ENCODE measurements at regions not wholly inside any gene's neighbourhood (a gene's known extent, or its start where the extent isn't known, plus 50 kb on each side); places are given as distances from the start of the nearest gene placed in this dataset.

DNA sequence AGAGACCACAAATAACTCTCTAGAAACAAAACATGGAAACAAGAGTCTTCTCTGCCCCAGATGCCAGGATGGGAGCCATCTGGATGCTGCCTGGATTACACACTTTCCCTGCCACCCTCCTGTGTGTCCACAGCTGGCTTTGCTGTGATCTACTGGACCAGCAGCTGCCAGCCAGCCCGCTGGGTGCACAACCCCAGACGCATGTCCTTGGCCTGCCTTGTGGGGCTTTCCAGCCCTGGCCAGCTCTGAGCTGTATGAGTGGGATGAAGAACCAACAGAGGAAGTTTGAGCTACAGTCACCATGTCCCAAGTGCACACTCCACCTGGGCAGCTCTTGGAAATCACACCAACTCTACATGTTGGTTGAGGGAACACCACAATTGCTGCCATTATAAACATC lies 57.0 kb upstream of the TNRC6C start:
- H3K9me3 ChIP-seq = no peaks in the 10 kb centered on the region
- WGBS, 2 donors (ENCODE audit: low coverage in 1 of 2) = 88% methylated on average over 2 of the region's 2 CpGs; no CpG with 5 or more reads in 1 of the 2 donors
- no peak for DNase-seq
- intact Hi-C loops (cut with DNase I; ENCODE audit: low total_unique reads) (no loop called here), in situ Hi-C loops (cut with MboI; ENCODE audit: low pct_ligation_motif_present in 1 of 4, low pct_unique_long_range_greater_than_20kb in 1 of 4, low sequenced_read_pairs in 3 of 4) (no loop called here)
- H3K27me3 ChIP-seq = peaks cover 17% of the 10 kb centered on the region
- H3K4me3 ChIP-seq = no peak overlapping the region
- H3K4me1 ChIP-seq = no peaks in the 10 kb centered on the region
- TF ChIP-seq, protein P1, sequence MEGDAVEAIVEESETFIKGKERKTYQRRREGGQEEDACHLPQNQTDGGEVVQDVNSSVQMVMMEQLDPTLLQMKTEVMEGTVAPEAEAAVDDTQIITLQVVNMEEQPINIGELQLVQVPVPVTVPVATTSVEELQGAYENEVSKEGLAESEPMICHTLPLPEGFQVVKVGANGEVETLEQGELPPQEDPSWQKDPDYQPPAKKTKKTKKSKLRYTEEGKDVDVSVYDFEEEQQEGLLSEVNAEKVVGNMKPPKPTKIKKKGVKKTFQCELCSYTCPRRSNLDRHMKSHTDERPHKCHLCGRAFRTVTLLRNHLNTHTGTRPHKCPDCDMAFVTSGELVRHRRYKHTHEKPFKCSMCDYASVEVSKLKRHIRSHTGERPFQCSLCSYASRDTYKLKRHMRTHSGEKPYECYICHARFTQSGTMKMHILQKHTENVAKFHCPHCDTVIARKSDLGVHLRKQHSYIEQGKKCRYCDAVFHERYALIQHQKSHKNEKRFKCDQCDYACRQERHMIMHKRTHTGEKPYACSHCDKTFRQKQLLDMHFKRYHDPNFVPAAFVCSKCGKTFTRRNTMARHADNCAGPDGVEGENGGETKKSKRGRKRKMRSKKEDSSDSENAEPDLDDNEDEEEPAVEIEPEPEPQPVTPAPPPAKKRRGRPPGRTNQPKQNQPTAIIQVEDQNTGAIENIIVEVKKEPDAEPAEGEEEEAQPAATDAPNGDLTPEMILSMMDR (IDR thresholded peaks at IDR 0.05) = no peak
- TF ChIP-seq EP300 (IDR thresholded peaks at IDR 0.05; ENCODE audit: low read depth) = no peak
- TF ChIP-seq POLR2A (IDR thresholded peaks at IDR 0.05) = no peak
- no peak for TF ChIP-seq POLR2AphosphoS5 (IDR thresholded peaks at IDR 0.05)
- no peaks in the 10 kb centered on the region for H3K36me3 ChIP-seq
- no peak overlapping the region for H3K27ac ChIP-seq

DNA sequence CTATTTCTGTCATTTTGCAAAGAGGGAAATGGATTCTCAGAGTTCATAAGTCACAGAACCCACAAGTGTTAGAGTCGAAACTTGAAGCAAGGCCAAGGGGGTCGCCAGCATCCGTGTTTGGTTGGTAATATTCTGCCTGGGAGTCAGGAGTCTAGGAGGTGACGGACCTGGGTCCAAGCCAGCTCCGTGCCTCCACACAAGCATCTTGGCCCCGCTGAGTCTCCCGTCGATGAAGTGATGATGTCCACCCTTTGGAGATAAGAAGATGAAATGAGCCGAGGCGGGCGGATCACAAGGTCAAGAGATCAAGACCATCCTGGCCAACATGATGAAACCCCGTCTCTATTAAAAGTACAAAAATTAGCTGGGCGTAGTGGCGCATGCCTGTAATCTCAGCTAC lies 53.2 kb upstream of the TNRC6C start:
- 39 to 74% methylated on average over 4 to 14 of the region's 14 CpGs for WGBS, 2 donors (ENCODE audit: low coverage in 1 of 2)
- Histone ChIP-seq H3K27ac (no peak overlapping the region), H3K9me3 (no peaks in the 10 kb centered on the region), H3K4me1 (no peaks in the 10 kb centered on the region), H3K36me3 (no peaks in the 10 kb centered on the region), H3K4me3 (no peak overlapping the region), H3K27me3 (peaks cover 31% of the 10 kb centered on the region)
- in situ Hi-C loops (cut with MboI; ENCODE audit: low pct_ligation_motif_present in 1 of 4, low pct_unique_long_range_greater_than_20kb in 1 of 4, low sequenced_read_pairs in 3 of 4) (no loop called here), intact Hi-C loops (cut with DNase I; ENCODE audit: low total_unique reads) (no loop called here)
- no peak for DNase-seq
- TF ChIP-seq, protein P1 (IDR thresholded peaks at IDR 0.05) = no peak
- TF ChIP-seq EP300 (IDR thresholded peaks at IDR 0.05; ENCODE audit: low read depth) = no peak
- no peak for TF ChIP-seq POLR2AphosphoS5 (IDR thresholded peaks at IDR 0.05)
- no peak for TF ChIP-seq POLR2A (IDR thresholded peaks at IDR 0.05)

DNA sequence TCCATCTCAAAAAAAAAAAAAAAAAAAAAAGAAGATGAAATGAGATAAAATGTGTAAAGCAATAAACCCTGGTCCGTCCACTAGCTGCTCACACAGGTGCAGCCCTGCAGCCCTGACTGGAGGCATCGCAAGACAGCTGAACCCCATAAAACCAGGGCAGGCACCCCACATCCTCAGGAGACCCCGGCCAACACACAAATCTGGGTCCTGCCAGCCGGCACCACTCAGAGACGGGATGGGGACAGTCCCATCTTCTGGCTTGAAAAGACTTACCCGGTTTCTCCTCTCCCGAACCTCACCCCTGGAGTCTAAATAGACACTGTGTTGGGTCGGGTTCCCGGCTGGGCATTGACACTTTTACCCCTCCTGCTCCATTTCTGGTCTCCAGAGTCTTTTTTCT lies 52.7 kb upstream of the TNRC6C start:
- H3K27ac ChIP-seq = no peak overlapping the region
- no peak overlapping the region for H3K4me3 ChIP-seq
- no peak for DNase-seq
- H3K36me3 ChIP-seq = no peaks in the 10 kb centered on the region
- no peaks in the 10 kb centered on the region for H3K4me1 ChIP-seq
- intact Hi-C loops (cut with DNase I; ENCODE audit: low total_unique reads) (no loop called here), in situ Hi-C loops (cut with MboI; ENCODE audit: low pct_ligation_motif_present in 1 of 4, low pct_unique_long_range_greater_than_20kb in 1 of 4, low sequenced_read_pairs in 3 of 4) (no loop called here)
- no peaks in the 10 kb centered on the region for H3K9me3 ChIP-seq
- WGBS, 2 donors (ENCODE audit: low coverage in 1 of 2) = 60 to 67% methylated on average over 1 to 9 of the region's 9 CpGs
- TF ChIP-seq POLR2AphosphoS5 (IDR thresholded peaks at IDR 0.05) = no peak
- peaks cover 32% of the 10 kb centered on the region for H3K27me3 ChIP-seq

DNA sequence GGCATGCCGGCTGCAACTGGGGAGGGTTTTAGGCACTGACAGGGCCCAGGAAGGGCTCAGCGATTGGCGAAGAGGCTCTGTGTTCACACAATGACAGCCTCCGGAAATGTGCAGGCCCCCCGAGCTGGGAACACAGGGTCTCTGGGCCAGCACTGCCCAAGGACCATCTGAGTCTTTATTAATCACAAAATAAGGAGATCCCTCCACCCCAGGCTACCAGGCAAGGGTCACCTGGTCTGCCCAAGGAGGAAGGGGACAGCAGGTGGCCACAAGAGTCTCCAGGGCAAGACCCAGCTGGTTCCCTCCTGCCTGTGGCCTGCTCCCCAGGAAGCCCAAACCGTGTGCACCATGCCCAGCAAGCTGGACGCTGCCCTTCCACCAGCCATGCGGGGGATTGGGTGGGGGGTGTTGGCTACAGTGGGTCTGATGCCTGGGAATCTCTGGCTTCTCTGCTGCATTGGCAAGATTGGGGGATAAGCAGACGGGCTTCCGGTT lies 52.1 kb upstream of the TNRC6C start:
- intact Hi-C loops (cut with DNase I; ENCODE audit: low total_unique reads) (no loop called here), in situ Hi-C loops (cut with MboI; ENCODE audit: low pct_ligation_motif_present in 1 of 4, low pct_unique_long_range_greater_than_20kb in 1 of 4, low sequenced_read_pairs in 3 of 4) (no loop called here)
- Histone ChIP-seq H3K27me3 (peaks cover 33% of the 10 kb centered on the region), H3K36me3 (no peaks in the 10 kb centered on the region), H3K27ac (no peak overlapping the region), H3K9me3 (no peaks in the 10 kb centered on the region), H3K4me1 (no peaks in the 10 kb centered on the region), H3K4me3 (no peak overlapping the region)
- DNase-seq = no peak
- TF ChIP-seq POLR2A (IDR thresholded peaks at IDR 0.05) (no peak), POLR2AphosphoS5 (IDR thresholded peaks at IDR 0.05) (no peak), EP300 (IDR thresholded peaks at IDR 0.05; ENCODE audit: low read depth) (no peak)
- TF ChIP-seq, protein P1 (IDR thresholded peaks at IDR 0.05) = no peak
- 77% methylated on average over 6 of the region's 10 CpGs; no CpG with 5 or more reads in 1 of the 2 donors for WGBS, 2 donors (ENCODE audit: low coverage in 1 of 2)

All from transverse colon (tissue), 4 donors.